BJ (cell line): ENCODE measurements at regions not wholly inside any gene's neighbourhood (a gene's known extent, or its start where the extent isn't known, plus 50 kb on each side); places are given as distances from the start of the nearest gene placed in this dataset.

Experiments used
- CTCF ChIA-PET: fragments of 350-600 bp; formaldehyde crosslinking; extraction: SDS; loops from one replicate; lab custom pipeline; 2021; ENCODE audit warnings: antibody characterized with exemption, inconsistent platforms; lab: Yijun Ruan, JAX
- POLR2A ChIA-PET: fragments of 300-600 bp; sonication (Branson Sonifier 250); formaldehyde crosslinking; extraction: SDS; loops from one replicate; lab custom pipeline; 2021; ENCODE audit warnings: antibody characterized with exemption; lab: Charles Lee
- DNase-seq: peaks from one replicate; pipeline ENCODE4 v3.0.0-alpha.2; 2011; ENCODE audit warnings: low read depth
- H3K27me3 ChIP-seq: 2 replicates; pipeline ENCODE4 v1.6.0; 2011; ENCODE audit warnings: low read length; ENCODE audit not compliant: control insufficient read depth, insufficient read depth
- H3K36me3 ChIP-seq: 2 replicates; pipeline ENCODE4 v1.5.1; 2011; ENCODE audit warnings: low read length; ENCODE audit not compliant: control insufficient read depth, insufficient read depth
- H3K4me3 ChIP-seq: 2 replicates; pipeline ENCODE4 v1.5.1; 2011; ENCODE audit warnings: low read depth, mild to moderate bottlenecking, control low read depth, low read length
- TF ChIP-seq, protein P1 (sequence below): IDR thresholded peaks from 2 replicates; pipeline ENCODE4 v1.5.1; 2011; ENCODE audit warnings: low read depth, mild to moderate bottlenecking, control low read depth, inconsistent platforms, low read length, moderate library complexity; ENCODE audit not compliant: insufficient read depth

DNA sequence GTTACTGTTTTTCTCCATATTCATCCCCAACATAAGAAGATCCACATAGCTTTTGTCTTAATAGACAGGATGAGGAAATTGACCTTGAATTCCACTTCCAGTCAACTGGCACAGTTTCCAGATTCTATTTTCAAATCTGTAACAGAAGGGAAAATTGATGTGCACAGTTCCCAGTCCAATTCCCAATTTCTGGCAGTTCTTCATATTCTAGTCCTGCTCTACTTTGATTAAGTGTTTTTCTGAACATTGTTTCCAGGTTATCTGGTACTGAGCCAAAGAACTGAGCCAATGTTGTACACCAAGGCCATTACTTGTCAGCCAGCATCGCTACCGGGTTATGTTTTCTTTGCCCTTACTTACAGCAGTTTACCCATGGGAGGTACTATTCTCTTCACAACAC lies 1755.4 kb downstream of the PLA2G4A start:
- POLR2A ChIA-PET = no interaction called here
- DNase-seq = no peak
- CTCF ChIA-PET = no interaction called here

DNA sequence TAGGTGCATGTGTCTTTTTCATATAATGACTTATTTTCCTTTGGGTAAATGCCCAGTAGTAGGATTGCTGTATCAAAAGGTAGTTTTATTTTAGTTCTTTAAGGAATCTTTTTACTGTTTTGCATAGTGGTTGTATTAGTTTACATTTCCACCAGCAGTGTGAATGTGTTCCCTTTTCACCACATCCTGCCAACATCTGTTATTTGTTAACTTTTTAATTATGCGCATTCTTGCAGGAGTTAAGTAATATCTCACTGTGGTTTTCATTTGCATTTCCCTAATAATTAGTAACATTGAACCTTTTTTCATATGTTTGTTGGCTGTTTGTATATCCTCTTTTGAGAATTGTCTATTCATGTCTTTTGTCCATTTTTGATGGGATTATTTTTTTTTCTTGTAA lies 1761.9 kb downstream of the PLA2G4A start:
- no peak for DNase-seq
- no peaks in the 10 kb centered on the region for H3K27me3 ChIP-seq
- no peaks in the 10 kb centered on the region for H3K36me3 ChIP-seq
- POLR2A ChIA-PET = no interaction called here
- TF ChIP-seq, protein P1, sequence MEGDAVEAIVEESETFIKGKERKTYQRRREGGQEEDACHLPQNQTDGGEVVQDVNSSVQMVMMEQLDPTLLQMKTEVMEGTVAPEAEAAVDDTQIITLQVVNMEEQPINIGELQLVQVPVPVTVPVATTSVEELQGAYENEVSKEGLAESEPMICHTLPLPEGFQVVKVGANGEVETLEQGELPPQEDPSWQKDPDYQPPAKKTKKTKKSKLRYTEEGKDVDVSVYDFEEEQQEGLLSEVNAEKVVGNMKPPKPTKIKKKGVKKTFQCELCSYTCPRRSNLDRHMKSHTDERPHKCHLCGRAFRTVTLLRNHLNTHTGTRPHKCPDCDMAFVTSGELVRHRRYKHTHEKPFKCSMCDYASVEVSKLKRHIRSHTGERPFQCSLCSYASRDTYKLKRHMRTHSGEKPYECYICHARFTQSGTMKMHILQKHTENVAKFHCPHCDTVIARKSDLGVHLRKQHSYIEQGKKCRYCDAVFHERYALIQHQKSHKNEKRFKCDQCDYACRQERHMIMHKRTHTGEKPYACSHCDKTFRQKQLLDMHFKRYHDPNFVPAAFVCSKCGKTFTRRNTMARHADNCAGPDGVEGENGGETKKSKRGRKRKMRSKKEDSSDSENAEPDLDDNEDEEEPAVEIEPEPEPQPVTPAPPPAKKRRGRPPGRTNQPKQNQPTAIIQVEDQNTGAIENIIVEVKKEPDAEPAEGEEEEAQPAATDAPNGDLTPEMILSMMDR = no peak
- CTCF ChIA-PET = no interaction called here
- no peak overlapping the region for H3K4me3 ChIP-seq

More for the DNA sequence above, 1755.4 kb downstream of the PLA2G4A start:
- Histone ChIP-seq H3K27me3 (no peaks in the 10 kb centered on the region), H3K4me3 (no peak overlapping the region), H3K36me3 (no peaks in the 10 kb centered on the region)
- TF ChIP-seq, protein P1 = no peak

DNA sequence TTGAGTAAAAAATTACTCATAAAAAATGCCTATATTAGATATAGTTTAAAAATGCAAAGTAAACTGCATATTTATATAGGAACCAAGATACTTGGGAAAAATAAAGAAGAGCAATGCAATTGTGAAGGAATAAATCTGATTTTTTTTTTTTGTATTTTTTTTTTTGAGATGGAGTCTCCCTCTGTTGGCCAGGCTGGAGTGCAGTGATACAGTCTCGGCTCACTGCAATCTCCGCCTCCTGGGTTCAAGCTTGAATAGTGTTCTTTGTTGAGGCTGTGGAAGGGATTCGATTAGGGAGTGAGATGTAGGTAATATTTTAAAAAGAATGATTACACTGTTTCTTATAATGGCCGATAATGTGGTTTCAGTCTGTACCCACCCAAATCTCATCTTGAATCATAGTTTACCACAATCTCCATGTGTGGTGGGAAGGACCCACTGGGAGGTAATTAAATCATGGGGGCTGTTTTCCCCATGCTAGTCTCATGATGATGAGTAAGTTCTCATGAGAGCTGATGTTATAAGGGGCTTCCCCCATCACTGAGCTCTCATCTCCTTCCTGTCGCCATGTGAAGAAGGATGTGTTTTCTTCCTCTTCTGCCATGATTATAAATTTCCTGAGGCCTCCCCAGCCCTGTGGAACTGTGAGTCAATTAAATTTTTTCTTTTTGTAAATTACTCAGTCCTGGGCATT lies 1765.9 kb downstream of the PLA2G4A start:
- DNase-seq = no peak
- ChIA-PET POLR2A (no interaction called here), CTCF (no interaction called here)
- H3K27me3 ChIP-seq = no peaks in the 10 kb centered on the region
- no peak overlapping the region for H3K4me3 ChIP-seq
- TF ChIP-seq, protein P1 = no peak
- H3K36me3 ChIP-seq = no peaks in the 10 kb centered on the region

DNA sequence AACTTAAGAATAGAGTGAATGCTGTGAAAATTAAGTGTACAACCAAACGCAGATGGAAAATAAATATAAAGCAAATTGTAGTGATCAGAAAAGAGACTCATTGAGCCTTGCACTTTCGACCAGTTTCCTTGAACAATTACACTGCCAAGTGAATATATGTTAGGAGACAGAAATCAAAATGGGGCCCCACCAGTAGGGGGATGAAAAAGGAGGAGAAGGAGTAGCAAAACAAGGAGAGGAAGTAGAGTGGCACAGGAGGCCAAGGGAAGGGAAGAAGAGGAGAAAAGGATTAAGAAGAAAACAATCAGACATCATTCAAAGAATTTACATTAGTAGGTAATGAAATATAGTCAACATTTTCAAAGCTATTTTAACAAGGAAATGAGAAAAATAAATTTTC lies 1770.6 kb downstream of the PLA2G4A start:
- ChIA-PET POLR2A (no interaction called here), CTCF (no interaction called here)
- H3K27me3 ChIP-seq = no peaks in the 10 kb centered on the region

DNA sequence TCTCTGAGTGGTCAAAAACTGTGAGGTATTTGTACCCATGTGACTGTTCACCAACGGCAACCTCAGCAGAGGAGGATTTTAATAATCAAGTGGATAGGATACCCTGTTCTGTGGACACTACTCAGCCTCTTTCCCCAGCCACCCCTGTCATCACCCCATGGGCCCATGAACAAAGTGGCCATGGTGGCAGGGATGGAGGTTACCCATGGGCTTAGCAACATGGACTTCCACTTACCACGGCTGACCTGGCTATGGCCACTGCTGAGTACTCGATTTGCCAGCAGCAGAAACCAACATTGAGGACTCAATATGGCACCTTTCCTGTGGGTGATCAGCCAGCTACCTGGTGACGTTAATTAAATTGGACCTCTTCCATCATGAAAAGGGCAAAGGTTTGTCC lies 1782.7 kb downstream of the PLA2G4A start:
- no peak for DNase-seq
- Histone ChIP-seq H3K36me3 (no peaks in the 10 kb centered on the region), H3K27me3 (no peaks in the 10 kb centered on the region), H3K4me3 (no peak overlapping the region)
- TF ChIP-seq, protein P1 = no peak
- POLR2A ChIA-PET = no interaction called here
- CTCF ChIA-PET = no interaction called here

More for the DNA sequence above, 1770.6 kb downstream of the PLA2G4A start:
- DNase-seq = no peak
- Histone ChIP-seq H3K36me3 (no peaks in the 10 kb centered on the region), H3K4me3 (no peak overlapping the region)
- TF ChIP-seq, protein P1 = no peak
